Neural progenitor cell (in vitro differentiated cells): ENCODE measurements at regions not wholly inside any gene's neighbourhood (a gene's known extent, or its start where the extent isn't known, plus 50 kb on each side); places are given as distances from the start of the nearest gene placed in this dataset.

Experiments used
- CTCF ChIP-seq: fragments of 200-600 bp; sonication (generic); IDR thresholded peaks from 2 replicates; pipeline ENCODE4 v1.5.1; 2017; ENCODE audit warnings: antibody characterized with exemption, mild to moderate bottlenecking
- EZH2 ChIP-seq: fragments of 200-600 bp; sonication (generic); IDR thresholded peaks from 2 replicates; pipeline ENCODE4 v1.6.1; 2017; ENCODE audit warnings: antibody characterized with exemption, mild to moderate bottlenecking, moderate library complexity
- EZH2phosphoT487 ChIP-seq: fragments of 200-600 bp; sonication (generic); IDR thresholded peaks from 2 replicates; pipeline ENCODE4 v1.6.1; 2017; ENCODE audit warnings: antibody characterized with exemption

- TF ChIP-seq CTCF: no peak
- TF ChIP-seq EZH2: no peak
- TF ChIP-seq EZH2phosphoT487: no peak
Measured at GRCh38 chr12:19613051-19613535, 173.8 kb downstream of the AEBP2 start.
